ENCODE measurements at regions not wholly inside any gene's neighbourhood (a gene's known extent, or its start where the extent isn't known, plus 50 kb on each side); places are given as distances from the start of the nearest gene placed in this dataset.

DNA sequence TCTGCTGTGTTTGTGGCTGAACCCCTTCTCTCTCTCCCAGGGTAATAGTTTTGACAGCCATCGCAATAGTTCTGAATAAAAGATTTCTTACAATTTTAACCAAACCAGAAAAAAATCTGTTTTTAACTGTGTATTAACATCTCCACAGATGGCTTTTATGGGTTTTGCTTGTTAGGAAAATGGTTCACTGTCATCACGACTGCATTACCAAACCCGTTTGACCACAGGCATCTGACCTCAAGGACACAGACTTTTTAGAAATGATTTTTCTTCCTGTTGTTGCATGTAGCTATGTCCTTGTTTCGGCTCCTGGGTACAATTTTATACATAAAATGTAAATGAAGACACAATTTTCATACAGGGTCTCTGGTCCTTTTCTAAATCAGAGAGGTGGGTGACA, 316.1 kb downstream of the IRX1 start:
- Mint-ChIP-seq H3K4me1 (no peaks in the 10 kb centered on the region), H3K9me3 (no peaks in the 10 kb centered on the region), H3K27ac (no peak overlapping the region), H3K36me3 (no peaks in the 10 kb centered on the region), H3K27me3 (no peaks in the 10 kb centered on the region), H3K4me3 (no peak overlapping the region)
- ATAC-seq: no peak

DNA sequence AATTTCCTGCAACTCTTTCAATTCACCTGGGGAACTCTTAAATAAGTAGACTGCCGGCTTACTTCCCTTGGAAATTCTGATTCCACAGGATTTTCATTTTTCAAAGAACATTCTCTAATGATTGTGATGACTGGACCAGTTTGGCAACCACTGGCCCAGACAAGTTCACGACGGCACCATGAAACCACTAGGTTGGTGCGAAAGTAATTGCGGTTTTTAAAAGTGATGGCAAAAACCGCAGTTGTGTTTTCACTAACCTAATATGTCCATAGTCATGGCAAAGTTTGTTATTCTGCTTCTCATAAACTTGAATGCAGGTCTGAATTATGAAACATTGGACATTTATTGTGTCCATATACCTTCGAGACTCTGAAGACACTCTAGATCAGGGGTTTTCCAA, 317.2 kb downstream of the IRX1 start:
- Mint-ChIP-seq H3K27me3 (no peaks in the 10 kb centered on the region), H3K27ac (no peak overlapping the region), H3K9me3 (peaks cover 2% of the 10 kb centered on the region), H3K4me3 (no peak overlapping the region), H3K36me3 (no peaks in the 10 kb centered on the region), H3K4me1 (no peaks in the 10 kb centered on the region)
- no peak for ATAC-seq

GRCh38 chr5:3913279-3913678, 317.6 kb downstream of the IRX1 start:
- peaks cover 2% of the 10 kb centered on the region for H3K9me3 Mint-ChIP-seq
- H3K27me3 Mint-ChIP-seq: no peaks in the 10 kb centered on the region
- no peak overlapping the region for H3K4me3 Mint-ChIP-seq
- no peaks in the 10 kb centered on the region for H3K36me3 Mint-ChIP-seq
- H3K27ac Mint-ChIP-seq: no peak overlapping the region
- no peaks in the 10 kb centered on the region for H3K4me1 Mint-ChIP-seq
- no peak for ATAC-seq

DNA sequence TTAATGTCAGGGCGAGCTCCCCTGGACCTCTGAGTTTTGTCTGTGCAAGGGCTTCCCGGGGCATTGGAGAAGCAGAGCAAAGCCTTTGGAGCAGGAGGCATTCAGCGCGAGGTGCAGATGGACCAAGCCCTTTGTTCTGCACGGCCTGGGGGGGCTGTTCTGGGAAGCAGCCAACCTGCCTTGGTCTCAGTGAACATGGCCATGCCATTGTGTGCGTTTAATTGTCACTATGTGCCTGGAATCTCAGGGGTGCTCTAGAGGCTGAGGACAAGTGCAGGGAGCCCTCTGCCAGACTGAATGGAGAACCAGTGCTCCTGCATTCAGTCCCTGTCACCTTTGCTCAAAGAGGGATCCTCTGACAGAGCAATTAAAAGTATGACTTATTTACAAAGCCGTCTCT, 329.4 kb downstream of the IRX1 start:
- ATAC-seq: no peak
- H3K27ac Mint-ChIP-seq: no peak overlapping the region
- H3K27me3 Mint-ChIP-seq: no peaks in the 10 kb centered on the region
- H3K4me1 Mint-ChIP-seq: no peaks in the 10 kb centered on the region
- peaks cover 22% of the 10 kb centered on the region for H3K9me3 Mint-ChIP-seq
- H3K4me3 Mint-ChIP-seq: no peak overlapping the region
- no peaks in the 10 kb centered on the region for H3K36me3 Mint-ChIP-seq

DNA sequence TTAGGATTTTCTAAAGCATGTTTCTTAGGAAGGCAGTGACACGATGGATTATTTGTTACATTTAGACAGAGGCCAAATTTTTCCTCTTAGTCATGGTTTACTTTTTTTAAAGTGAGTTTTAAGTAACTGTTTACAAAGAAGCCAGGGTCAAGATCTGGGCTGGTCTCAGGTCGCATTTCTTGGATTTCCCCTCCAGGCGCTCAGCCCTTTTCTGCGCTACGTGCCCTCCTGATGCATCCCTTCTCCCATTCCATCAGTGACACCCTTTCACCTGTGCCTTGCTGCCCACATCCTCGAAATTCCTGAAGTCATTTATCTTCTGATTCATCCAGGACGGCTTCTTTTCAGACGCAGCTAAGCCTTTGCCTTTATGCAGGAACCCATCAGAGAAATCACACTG, 330.3 kb downstream of the IRX1 start:
- no peak for ATAC-seq
- Mint-ChIP-seq H3K27ac (no peak overlapping the region), H3K36me3 (no peaks in the 10 kb centered on the region), H3K4me3 (no peak overlapping the region), H3K4me1 (no peaks in the 10 kb centered on the region), H3K9me3 (peaks cover 18% of the 10 kb centered on the region), H3K27me3 (no peaks in the 10 kb centered on the region)

GRCh38 chr5:3929799-3930198, 334.2 kb downstream of the IRX1 start:
- no peak overlapping the region for H3K4me3 Mint-ChIP-seq
- H3K36me3 Mint-ChIP-seq: no peaks in the 10 kb centered on the region
- H3K27ac Mint-ChIP-seq: no peak overlapping the region
- H3K27me3 Mint-ChIP-seq: no peaks in the 10 kb centered on the region
- H3K4me1 Mint-ChIP-seq: no peaks in the 10 kb centered on the region
- no peak for ATAC-seq
- H3K9me3 Mint-ChIP-seq: peaks cover 18% of the 10 kb centered on the region

GRCh38 chr5:3931976-3932375, 336.3 kb downstream of the IRX1 start:
- H3K27me3 Mint-ChIP-seq: no peaks in the 10 kb centered on the region
- peaks cover 19% of the 10 kb centered on the region for H3K9me3 Mint-ChIP-seq
- H3K27ac Mint-ChIP-seq: no peak overlapping the region
- no peak overlapping the region for H3K4me3 Mint-ChIP-seq
- H3K36me3 Mint-ChIP-seq: no peaks in the 10 kb centered on the region
- no peak for ATAC-seq
- H3K4me1 Mint-ChIP-seq: no peaks in the 10 kb centered on the region

GRCh38 chr5:3933536-3933935, 337.9 kb downstream of the IRX1 start:
- Mint-ChIP-seq H3K4me3 (no peak overlapping the region), H3K27me3 (no peaks in the 10 kb centered on the region), H3K36me3 (no peaks in the 10 kb centered on the region), H3K27ac (no peak overlapping the region), H3K4me1 (no peaks in the 10 kb centered on the region), H3K9me3 (peaks cover 12% of the 10 kb centered on the region)
- no peak for ATAC-seq

- Mint-ChIP-seq H3K4me1 (no peaks in the 10 kb centered on the region), H3K27me3 (no peaks in the 10 kb centered on the region)
- no peak for ATAC-seq
Observed at GRCh38 chr5:3933966-3934365, 338.3 kb downstream of the IRX1 start.

GRCh38 chr5:3943859-3944258, 348.2 kb downstream of the IRX1 start:
- Mint-ChIP-seq H3K4me1 (no peaks in the 10 kb centered on the region), H3K36me3 (no peaks in the 10 kb centered on the region), H3K4me3 (no peak overlapping the region), H3K27me3 (no peaks in the 10 kb centered on the region), H3K27ac (no peak overlapping the region), H3K9me3 (peaks cover 4% of the 10 kb centered on the region)
- no peak for ATAC-seq

More at GRCh38 chr5:3933966-3934365, 338.3 kb downstream of the IRX1 start:
- Mint-ChIP-seq H3K36me3 (no peaks in the 10 kb centered on the region), H3K4me3 (no peak overlapping the region), H3K9me3 (peaks cover 11% of the 10 kb centered on the region), H3K27ac (no peak overlapping the region)

- no peak overlapping the region for H3K4me3 Mint-ChIP-seq
- ATAC-seq: no peak
Observed at GRCh38 chr5:3944930-3945329, 349.3 kb downstream of the IRX1 start.

DNA sequence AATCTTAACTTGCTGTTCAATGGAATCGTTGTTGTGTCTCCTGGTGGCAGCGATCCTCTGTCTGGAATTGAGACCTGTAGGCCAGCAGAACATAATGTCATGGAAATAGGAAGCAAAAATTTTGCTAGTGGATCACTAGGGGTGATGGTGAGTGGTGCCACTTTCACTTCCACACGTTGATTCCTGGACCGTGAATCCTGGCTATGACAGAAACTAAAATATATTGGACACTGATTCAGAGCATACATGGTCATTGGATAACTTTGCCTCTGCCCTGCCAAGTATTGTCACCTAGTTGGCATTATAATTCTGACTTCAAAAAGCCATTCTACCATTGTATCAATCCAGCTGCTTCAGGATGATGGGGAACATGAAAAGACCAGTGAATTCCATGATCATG, 353.2 kb downstream of the IRX1 start:
- Mint-ChIP-seq H3K4me1 (no peaks in the 10 kb centered on the region), H3K27me3 (no peaks in the 10 kb centered on the region), H3K9me3 (no peaks in the 10 kb centered on the region), H3K36me3 (no peaks in the 10 kb centered on the region), H3K27ac (no peak overlapping the region), H3K4me3 (no peak overlapping the region)
- ATAC-seq: no peak

More at GRCh38 chr5:3944930-3945329, 349.3 kb downstream of the IRX1 start:
- Mint-ChIP-seq H3K36me3 (no peaks in the 10 kb centered on the region), H3K27ac (no peak overlapping the region), H3K27me3 (no peaks in the 10 kb centered on the region), H3K4me1 (no peaks in the 10 kb centered on the region), H3K9me3 (peaks cover 4% of the 10 kb centered on the region)

DNA sequence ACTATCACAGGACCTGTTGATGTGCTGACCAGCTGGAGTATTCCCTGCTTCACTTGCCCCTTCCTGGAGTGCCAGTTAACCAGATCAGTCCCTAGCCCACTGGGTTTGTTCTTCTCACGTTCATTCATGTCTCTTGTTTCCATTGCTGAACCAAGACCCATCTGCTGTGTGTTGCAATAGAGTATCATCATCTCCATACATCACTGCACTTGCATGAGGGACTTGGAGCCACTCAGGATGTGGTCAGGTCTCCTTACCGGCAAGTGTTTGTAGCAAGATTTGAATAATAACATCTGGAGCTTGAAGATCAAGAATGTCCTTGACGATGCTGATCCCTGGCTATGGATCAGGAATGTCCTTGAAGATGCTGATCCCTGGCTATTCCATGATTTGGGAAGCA, 358.6 kb downstream of the IRX1 start:
- H3K4me1 Mint-ChIP-seq: no peaks in the 10 kb centered on the region
- H3K36me3 Mint-ChIP-seq: no peaks in the 10 kb centered on the region
- no peak for ATAC-seq
- H3K27ac Mint-ChIP-seq: no peak overlapping the region
- H3K27me3 Mint-ChIP-seq: no peaks in the 10 kb centered on the region
- peaks cover 5% of the 10 kb centered on the region for H3K9me3 Mint-ChIP-seq
- no peak overlapping the region for H3K4me3 Mint-ChIP-seq

- H3K4me3 Mint-ChIP-seq: no peak overlapping the region
- no peaks in the 10 kb centered on the region for H3K27me3 Mint-ChIP-seq
- H3K27ac Mint-ChIP-seq: no peak overlapping the region
Observed at GRCh38 chr5:3954633-3955032, 359.0 kb downstream of the IRX1 start.

GRCh38 chr5:3957658-3958057, 362.0 kb downstream of the IRX1 start:
- no peak for ATAC-seq
- no peaks in the 10 kb centered on the region for H3K4me1 Mint-ChIP-seq
- H3K4me3 Mint-ChIP-seq: no peak overlapping the region
- H3K27me3 Mint-ChIP-seq: no peaks in the 10 kb centered on the region
- H3K27ac Mint-ChIP-seq: no peak overlapping the region
- H3K9me3 Mint-ChIP-seq: peaks cover 5% of the 10 kb centered on the region
- H3K36me3 Mint-ChIP-seq: no peaks in the 10 kb centered on the region

More at GRCh38 chr5:3954633-3955032, 359.0 kb downstream of the IRX1 start:
- H3K9me3 Mint-ChIP-seq: peaks cover 5% of the 10 kb centered on the region
- no peak for ATAC-seq
- H3K36me3 Mint-ChIP-seq: no peaks in the 10 kb centered on the region
- no peaks in the 10 kb centered on the region for H3K4me1 Mint-ChIP-seq

DNA sequence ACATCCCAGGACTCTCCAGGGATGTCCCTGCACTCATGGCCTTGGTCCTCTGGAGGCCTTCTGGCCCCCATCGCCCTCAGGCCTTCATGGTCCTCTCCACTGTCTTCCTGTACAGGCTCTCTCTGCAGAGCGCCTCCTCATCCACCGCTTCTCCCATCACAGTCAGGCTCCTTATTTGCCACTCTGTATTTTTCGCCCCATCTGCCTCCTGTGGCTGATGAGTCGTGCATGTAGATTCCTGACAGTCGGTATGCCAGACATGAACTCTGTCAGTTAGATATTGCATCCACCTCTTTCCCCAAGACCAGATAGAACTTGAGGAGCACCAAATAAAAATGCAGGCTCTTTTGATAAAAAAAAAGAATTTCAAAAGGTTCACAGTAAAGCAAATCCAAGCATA, 362.8 kb downstream of the IRX1 start:
- Mint-ChIP-seq H3K4me1 (no peaks in the 10 kb centered on the region), H3K36me3 (no peaks in the 10 kb centered on the region)
- no peak for ATAC-seq

GRCh38 chr5:3962113-3962512, 366.5 kb downstream of the IRX1 start:
- Mint-ChIP-seq H3K27ac (no peak overlapping the region), H3K27me3 (no peaks in the 10 kb centered on the region), H3K4me3 (no peak overlapping the region), H3K36me3 (no peaks in the 10 kb centered on the region), H3K4me1 (no peaks in the 10 kb centered on the region), H3K9me3 (peaks cover 5% of the 10 kb centered on the region)
- ATAC-seq: no peak

More for the DNA sequence above, 362.8 kb downstream of the IRX1 start:
- no peak overlapping the region for H3K27ac Mint-ChIP-seq
- no peak overlapping the region for H3K4me3 Mint-ChIP-seq
- peaks cover 5% of the 10 kb centered on the region for H3K9me3 Mint-ChIP-seq
- no peaks in the 10 kb centered on the region for H3K27me3 Mint-ChIP-seq

All from stimulated activated memory B cell treated with anti-CD40 and anti-IgM and Interleukin-4, amounts not matched to agents 10 μg/mL and 1 μg/mL and 100 μg/mL, for 72 hours (primary cell).